Fibroblast of lung (primary cell): ENCODE measurements at regions not wholly inside any gene's neighbourhood (a gene's known extent, or its start where the extent isn't known, plus 50 kb on each side); places are given as distances from the start of the nearest gene placed in this dataset.

Experiments
- DNase-seq, 2 donors: peaks; one replicate each; pipeline versions ENCODE4 v3.0.0 to v3.0.0-alpha.2; 2010; ENCODE audit warnings: low read depth in 2 of 2
- H2AFZ ChIP-seq: 2 replicates; pipeline ENCODE4 v1.5.1; 2012; ENCODE audit warnings: low read length, control low read depth, inconsistent platforms
- H3K27ac ChIP-seq: 2 replicates; pipeline ENCODE4 v1.5.1; 2011; ENCODE audit warnings: low read length, control low read depth; ENCODE audit not compliant: insufficient read depth
- H3K27me3 ChIP-seq: 2 replicates; pipeline ENCODE4 v1.5.1; 2011; ENCODE audit warnings: mild to moderate bottlenecking, low read length; ENCODE audit not compliant: control insufficient read depth, insufficient read depth
- H3K36me3 ChIP-seq: 2 replicates; pipeline ENCODE4 v1.5.1; 2011; ENCODE audit warnings: low read length; ENCODE audit not compliant: control insufficient read depth, insufficient read depth
- H3K4me1 ChIP-seq: 2 replicates; pipeline ENCODE4 v1.5.1; 2011; ENCODE audit warnings: low read length; ENCODE audit not compliant: control insufficient read depth, insufficient read depth; ENCODE audit errors: extremely low read depth
- H3K4me2 ChIP-seq: 2 replicates; pipeline ENCODE4 v1.5.1; 2011; ENCODE audit warnings: low read length, control low read depth; ENCODE audit not compliant: insufficient read depth; ENCODE audit errors: extremely low read depth
- H3K4me3 ChIP-seq, 4 experiments: fragments of 200-600 bp in 1 of 4; sonication (generic) in 1 of 4; replicated peaks in 1 of 4; 2 replicates each; pipeline ENCODE4 v1.5.1; 2011 to 2016; ENCODE audit warnings: low read length in 4 of 4, low read depth in 3 of 4, mild to moderate bottlenecking in 3 of 4, control low read depth in 2 of 4, inconsistent platforms in 1 of 4, mixed read lengths in 1 of 4; ENCODE audit not compliant: insufficient read depth in 1 of 4; ENCODE audit errors: control extremely low read depth in 1 of 4
- H3K79me2 ChIP-seq: 2 replicates; pipeline ENCODE4 v1.5.1; 2012; ENCODE audit warnings: mild to moderate bottlenecking, low read length, inconsistent platforms; ENCODE audit not compliant: control insufficient read depth, insufficient read depth
- H3K9ac ChIP-seq: 2 replicates; pipeline ENCODE4 v1.5.1; 2011; ENCODE audit warnings: mild to moderate bottlenecking, low read length, control low read depth; ENCODE audit not compliant: insufficient read depth
- H3K9me3 ChIP-seq: 2 replicates; pipeline ENCODE4 v1.5.1; 2012; ENCODE audit warnings: low read depth, low read length; ENCODE audit not compliant: control insufficient read depth, insufficient read depth
- H4K20me1 ChIP-seq: 2 replicates; pipeline ENCODE4 v1.5.1; 2011; ENCODE audit warnings: low read length; ENCODE audit not compliant: control insufficient read depth, insufficient read depth; ENCODE audit errors: extremely low read depth
- CTCF ChIP-seq, 2 donors: IDR thresholded peaks in 1 of 2; conservative IDR thresholded peaks in 1 of 2; 1 replicate in 1 of 2; 2 replicates in 1 of 2; pipeline ENCODE4 v1.5.1; 2011 to 2012; ENCODE audit warnings: low read length in 2 of 2, control low read depth in 1 of 2, inconsistent platforms in 1 of 2, low read depth in 1 of 2, mild to moderate bottlenecking in 1 of 2
- EZH2 ChIP-seq: IDR thresholded peaks from 2 replicates; pipeline ENCODE4 v1.5.1; 2012; ENCODE audit warnings: low read length, control low read depth, mild to moderate bottlenecking; ENCODE audit errors: missing control alignments

- no peak overlapping the region for H3K4me3 ChIP-seq
- H3K27me3 ChIP-seq = no peaks in the 10 kb centered on the region
- no peaks in the 10 kb centered on the region for H3K4me1 ChIP-seq
- no peak for DNase-seq
- H2AFZ ChIP-seq = no peak overlapping the region
- no peaks in the 10 kb centered on the region for H3K36me3 ChIP-seq
- H3K4me2 ChIP-seq = no peak overlapping the region
- TF ChIP-seq EZH2 (no peak), CTCF (conservative IDR thresholded peaks at IDR 0.05 in 1 of 2, IDR thresholded peaks at IDR 0.05 in 1 of 2; ENCODE audit: low read depth in 1 of 2, low read length in 2 of 2) (no peak)
- no peaks in the 10 kb centered on the region for H4K20me1 ChIP-seq
- no peak overlapping the region for H3K27ac ChIP-seq
- H3K79me2 ChIP-seq = no peaks in the 10 kb centered on the region
- no peaks in the 10 kb centered on the region for H3K9me3 ChIP-seq
- H3K9ac ChIP-seq = no peak overlapping the region
These were observed 83.2 kb downstream of the IRX1 start for GRCh38 chr5:3678801-3679200.

GRCh38 chr5:3680821-3681220, 85.2 kb downstream of the IRX1 start:
- Histone ChIP-seq H3K79me2 (no peaks in the 10 kb centered on the region), H3K27ac (no peak overlapping the region), H3K9ac (no peak overlapping the region), H3K4me2 (no peak overlapping the region), H3K4me3 (no peak overlapping the region), H4K20me1 (no peaks in the 10 kb centered on the region), H3K36me3 (no peaks in the 10 kb centered on the region), H2AFZ (no peak overlapping the region), H3K4me1 (no peaks in the 10 kb centered on the region), H3K27me3 (no peaks in the 10 kb centered on the region), H3K9me3 (no peaks in the 10 kb centered on the region)
- no peak for TF ChIP-seq EZH2
- TF ChIP-seq CTCF (conservative IDR thresholded peaks at IDR 0.05 in 1 of 2, IDR thresholded peaks at IDR 0.05 in 1 of 2; ENCODE audit: low read depth in 1 of 2, low read length in 2 of 2) = no peak
- DNase-seq = no peak

- Histone ChIP-seq H3K36me3 (no peaks in the 10 kb centered on the region), H3K27me3 (no peaks in the 10 kb centered on the region), H3K79me2 (no peaks in the 10 kb centered on the region), H2AFZ (no peak overlapping the region), H3K4me3 (no peak overlapping the region), H3K4me1 (no peaks in the 10 kb centered on the region), H3K4me2 (no peak overlapping the region), H4K20me1 (no peaks in the 10 kb centered on the region), H3K9ac (no peak overlapping the region), H3K27ac (no peak overlapping the region), H3K9me3 (no peaks in the 10 kb centered on the region)
- TF ChIP-seq EZH2 = no peak
- no peak for TF ChIP-seq CTCF (conservative IDR thresholded peaks at IDR 0.05 in 1 of 2, IDR thresholded peaks at IDR 0.05 in 1 of 2; ENCODE audit: low read depth in 1 of 2, low read length in 2 of 2)
- DNase-seq = no peak
These were observed 88.5 kb downstream of the IRX1 start for GRCh38 chr5:3684118-3684517.
